Upper lobe of left lung (tissue), 4 donors: ENCODE measurements at regions not wholly inside any gene's neighbourhood (a gene's known extent, or its start where the extent isn't known, plus 50 kb on each side); places are given as distances from the start of the nearest gene placed in this dataset.

Experiments
- EP300 ChIP-seq, 4 donors: sonication (generic); formaldehyde crosslinking; IDR thresholded peaks; one replicate each; pipeline ENCODE4 v1.5.1; 2017; ENCODE audit warnings: antibody characterized with exemption in 4 of 4, control low read depth in 2 of 4
- TF ChIP-seq, protein P1 (sequence below), 6 experiments: fragments of 450-650 bp in 4 of 6; fragments of 200-600 bp in 2 of 6; sonication (generic) in 2 of 6; IDR thresholded peaks; one replicate each; pipeline ENCODE4 v1.5.1; 2016 to 2019; ENCODE audit warnings: antibody characterized with exemption in 6 of 6

- TF ChIP-seq, protein P1, sequence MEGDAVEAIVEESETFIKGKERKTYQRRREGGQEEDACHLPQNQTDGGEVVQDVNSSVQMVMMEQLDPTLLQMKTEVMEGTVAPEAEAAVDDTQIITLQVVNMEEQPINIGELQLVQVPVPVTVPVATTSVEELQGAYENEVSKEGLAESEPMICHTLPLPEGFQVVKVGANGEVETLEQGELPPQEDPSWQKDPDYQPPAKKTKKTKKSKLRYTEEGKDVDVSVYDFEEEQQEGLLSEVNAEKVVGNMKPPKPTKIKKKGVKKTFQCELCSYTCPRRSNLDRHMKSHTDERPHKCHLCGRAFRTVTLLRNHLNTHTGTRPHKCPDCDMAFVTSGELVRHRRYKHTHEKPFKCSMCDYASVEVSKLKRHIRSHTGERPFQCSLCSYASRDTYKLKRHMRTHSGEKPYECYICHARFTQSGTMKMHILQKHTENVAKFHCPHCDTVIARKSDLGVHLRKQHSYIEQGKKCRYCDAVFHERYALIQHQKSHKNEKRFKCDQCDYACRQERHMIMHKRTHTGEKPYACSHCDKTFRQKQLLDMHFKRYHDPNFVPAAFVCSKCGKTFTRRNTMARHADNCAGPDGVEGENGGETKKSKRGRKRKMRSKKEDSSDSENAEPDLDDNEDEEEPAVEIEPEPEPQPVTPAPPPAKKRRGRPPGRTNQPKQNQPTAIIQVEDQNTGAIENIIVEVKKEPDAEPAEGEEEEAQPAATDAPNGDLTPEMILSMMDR (IDR thresholded peaks at IDR 0.05), result no peak
- no peak for TF ChIP-seq EP300 (IDR thresholded peaks at IDR 0.05)
Measured at GRCh38 chr3:20395692-20396091, 209.7 kb upstream of the SGO1 start.
